Astrocyte (in vitro differentiated cells and primary cell): ENCODE measurements at regions not wholly inside any gene's neighbourhood (a gene's known extent, or its start where the extent isn't known, plus 50 kb on each side); places are given as distances from the start of the nearest gene placed in this dataset.

Experiments used
- DNase-seq: peaks from one replicate; pipeline ENCODE4 v3.0.0-alpha.2; 2010; ENCODE audit warnings: low read depth
- FAIRE-seq: peaks from 2 replicates; lab custom pipeline; 2011; peaks lifted over from hg19 to GRCh38; lab: Jason Lieb, UNC
- H2AFZ ChIP-seq: 2 replicates; pipeline ENCODE4 v1.6.0; 2012; ENCODE audit warnings: low read depth, low read length, inconsistent platforms
- H3K27ac ChIP-seq: 2 replicates; pipeline ENCODE4 v1.5.1; 2011; ENCODE audit warnings: low read depth, low read length, inconsistent platforms
- H3K27me3 ChIP-seq: 2 replicates; pipeline ENCODE4 v1.6.0; 2011; ENCODE audit warnings: low read length, inconsistent platforms; ENCODE audit not compliant: insufficient read depth
- H3K36me3 ChIP-seq: 2 replicates; pipeline ENCODE4 v1.5.1; 2011; ENCODE audit warnings: low read length, inconsistent platforms; ENCODE audit not compliant: insufficient read depth
- H3K4me1 ChIP-seq: 2 replicates; pipeline ENCODE4 v1.5.1; 2011; ENCODE audit warnings: low read length, inconsistent platforms; ENCODE audit not compliant: insufficient read depth
- H3K4me2 ChIP-seq: 2 replicates; pipeline ENCODE4 v1.6.0; 2012; ENCODE audit warnings: low read length, inconsistent platforms
- H3K4me3 ChIP-seq: 2 replicates; pipeline ENCODE4 v1.5.1; 2011; ENCODE audit warnings: low read depth, mild to moderate bottlenecking, low read length, inconsistent platforms; ENCODE audit not compliant: insufficient read depth
- H3K79me2 ChIP-seq: 2 replicates; pipeline ENCODE4 v1.6.0; 2012; ENCODE audit warnings: mild to moderate bottlenecking, low read length, inconsistent platforms; ENCODE audit not compliant: insufficient read depth
- H3K9ac ChIP-seq: 2 replicates; pipeline ENCODE4 v1.6.0; 2012; ENCODE audit warnings: mild to moderate bottlenecking, low read length, inconsistent platforms
- H3K9me3 ChIP-seq: 2 replicates; pipeline ENCODE4 v1.5.1; 2012; ENCODE audit warnings: low read depth, mild to moderate bottlenecking, low read length, inconsistent platforms; ENCODE audit not compliant: insufficient read depth
- H4K20me1 ChIP-seq: 2 replicates; pipeline ENCODE4 v1.6.0; 2012; ENCODE audit warnings: low read length, inconsistent platforms; ENCODE audit not compliant: insufficient read depth
- H3K27ac Mint-ChIP-seq: one replicate; pipeline ENCODE4 v1.8.0; 2021; ENCODE audit warnings: mild to moderate bottlenecking, mixed read lengths; ENCODE audit not compliant: unreplicated experiment
- H3K27me3 Mint-ChIP-seq: one replicate; pipeline ENCODE4 v1.8.0; 2021; ENCODE audit warnings: low read depth, mixed read lengths; ENCODE audit not compliant: unreplicated experiment
- H3K36me3 Mint-ChIP-seq: one replicate; pipeline ENCODE4 v1.8.0; 2021; ENCODE audit warnings: low read depth, mixed read lengths; ENCODE audit not compliant: unreplicated experiment
- H3K4me1 Mint-ChIP-seq: one replicate; pipeline ENCODE4 v1.8.0; 2021; ENCODE audit warnings: low read depth, mixed read lengths; ENCODE audit not compliant: unreplicated experiment
- H3K4me3 Mint-ChIP-seq: one replicate; pipeline ENCODE4 v1.8.0; 2021; ENCODE audit warnings: mild to moderate bottlenecking, moderate library complexity, mixed read lengths; ENCODE audit not compliant: unreplicated experiment
- H3K9me3 Mint-ChIP-seq: one replicate; pipeline ENCODE4 v1.8.0; 2021; ENCODE audit warnings: mild to moderate bottlenecking, mixed read lengths; ENCODE audit not compliant: unreplicated experiment
- CTCF ChIP-seq: IDR thresholded peaks from 2 replicates; pipeline ENCODE4 v1.5.1; 2011; ENCODE audit warnings: low read depth, mild to moderate bottlenecking, inconsistent platforms, low read length, moderate library complexity; ENCODE audit not compliant: insufficient read depth
- EZH2 ChIP-seq: IDR thresholded peaks from 2 replicates; pipeline ENCODE4 v1.6.1; 2012; ENCODE audit warnings: mild to moderate bottlenecking, low read length, inconsistent platforms; ENCODE audit not compliant: insufficient read depth

GRCh38 chr1:81585371-81585770, 215.4 kb upstream of the ADGRL2 start:
- Histone ChIP-seq H3K36me3 (no peaks in the 10 kb centered on the region), H3K4me2 (no peak overlapping the region), H3K4me3 (no peak overlapping the region), H3K27ac (no peak overlapping the region), H4K20me1 (no peaks in the 10 kb centered on the region), H3K27me3 (no peaks in the 10 kb centered on the region), H2AFZ (no peak overlapping the region), H3K4me1 (no peaks in the 10 kb centered on the region), H3K9me3 (no peaks in the 10 kb centered on the region), H3K9ac (no peak overlapping the region), H3K79me2 (no peaks in the 10 kb centered on the region)
- Mint-ChIP-seq H3K27ac (no peak overlapping the region), H3K4me1 (peaks cover 11% of the 10 kb centered on the region), H3K27me3 (no peaks in the 10 kb centered on the region), H3K36me3 (no peaks in the 10 kb centered on the region), H3K9me3 (peaks cover 3% of the 10 kb centered on the region), H3K4me3 (no peak overlapping the region)
- FAIRE-seq (no peak), DNase-seq (no peak)
- no peak for TF ChIP-seq EZH2
- no peak for TF ChIP-seq CTCF

- FAIRE-seq (no peak), DNase-seq (no peak)
- Histone ChIP-seq H3K36me3 (no peaks in the 10 kb centered on the region), H3K27ac (no peak overlapping the region), H3K9ac (no peak overlapping the region), H3K9me3 (no peaks in the 10 kb centered on the region), H3K4me3 (no peak overlapping the region), H4K20me1 (no peaks in the 10 kb centered on the region), H2AFZ (no peak overlapping the region), H3K4me1 (no peaks in the 10 kb centered on the region), H3K4me2 (no peak overlapping the region), H3K27me3 (no peaks in the 10 kb centered on the region), H3K79me2 (no peaks in the 10 kb centered on the region)
- Mint-ChIP-seq H3K4me1 (peaks cover 8% of the 10 kb centered on the region), H3K36me3 (no peaks in the 10 kb centered on the region), H3K27ac (no peak overlapping the region), H3K27me3 (no peaks in the 10 kb centered on the region), H3K4me3 (no peak overlapping the region), H3K9me3 (no peaks in the 10 kb centered on the region)
- TF ChIP-seq CTCF (no peak), EZH2 (no peak)
Observed at GRCh38 chr1:81584398-81584797, 216.3 kb upstream of the ADGRL2 start.

- no peaks in the 10 kb centered on the region for H3K9me3 Mint-ChIP-seq
- no peak overlapping the region for H3K27ac ChIP-seq
Observed at GRCh38 chr1:81583878-81584277, 216.9 kb upstream of the ADGRL2 start.

More at GRCh38 chr1:81583878-81584277, 216.9 kb upstream of the ADGRL2 start:
- H3K4me3 Mint-ChIP-seq: no peak overlapping the region
- H3K27ac Mint-ChIP-seq: no peak overlapping the region
- H3K9me3 ChIP-seq: no peaks in the 10 kb centered on the region
- no peak overlapping the region for H3K4me2 ChIP-seq
- H3K79me2 ChIP-seq: no peaks in the 10 kb centered on the region
- H2AFZ ChIP-seq: no peak overlapping the region
- no peaks in the 10 kb centered on the region for H3K27me3 Mint-ChIP-seq
- TF ChIP-seq CTCF (no peak), EZH2 (no peak)
- H3K27me3 ChIP-seq: no peaks in the 10 kb centered on the region
- no peaks in the 10 kb centered on the region for H3K4me1 ChIP-seq
- H3K36me3 ChIP-seq: no peaks in the 10 kb centered on the region
- H3K4me1 Mint-ChIP-seq: peaks cover 8% of the 10 kb centered on the region
- H3K9ac ChIP-seq: no peak overlapping the region
- H3K36me3 Mint-ChIP-seq: no peaks in the 10 kb centered on the region
- no peaks in the 10 kb centered on the region for H4K20me1 ChIP-seq
- FAIRE-seq (no peak), DNase-seq (no peak)
- no peak overlapping the region for H3K4me3 ChIP-seq
